GM23338 (cell line): ENCODE measurements at regions not wholly inside any gene's neighbourhood (a gene's known extent, or its start where the extent isn't known, plus 50 kb on each side); places are given as distances from the start of the nearest gene placed in this dataset.

Experiments
- ATAC-seq: fragments of 200-7000 bp; cut with Tn5 transposase; 3 replicates; pipeline ENCODE4 v1.9.1; 2020
- DNase-seq: peaks from one replicate; pipeline ENCODE4 v3.0.0-alpha.2; 2015; ENCODE audit warnings: low spot score
- H2AFZ ChIP-seq: fragments of 200-600 bp; sonication (generic); 2 replicates; pipeline ENCODE4 v1.8.0; 2016; ENCODE audit warnings: antibody characterized with exemption, mild to moderate bottlenecking, moderate library complexity
- H3F3A ChIP-seq: fragments of 200-600 bp; sonication (generic); replicated peaks from 2 replicates; pipeline ENCODE4 v1.8.0; 2017; ENCODE audit warnings: antibody characterized with exemption, mixed run types, low read depth
- H3K27ac ChIP-seq: fragments of 200-600 bp; sonication (generic); 2 replicates; pipeline ENCODE4 v1.6.1; 2016; ENCODE audit warnings: low read depth
- H3K27me3 ChIP-seq: fragments of 200-600 bp; sonication (generic); 2 replicates; pipeline ENCODE4 v1.8.0; 2016; ENCODE audit warnings: mild to moderate bottlenecking, mixed run types, moderate library complexity; ENCODE audit not compliant: insufficient read depth
- H3K36me3 ChIP-seq: fragments of 200-600 bp; sonication (generic); 2 replicates; pipeline ENCODE4 v1.8.0; 2016; ENCODE audit warnings: mild to moderate bottlenecking; ENCODE audit not compliant: insufficient read depth
- H3K4me1 ChIP-seq: fragments of 200-600 bp; sonication (generic); 2 replicates; pipeline ENCODE4 v1.8.0; 2016; ENCODE audit warnings: mild to moderate bottlenecking, moderate library complexity; ENCODE audit not compliant: insufficient read depth
- H3K4me2 ChIP-seq: fragments of 200-600 bp; sonication (generic); 2 replicates; pipeline ENCODE4 v1.7.1; 2017; ENCODE audit warnings: mixed run types
- H3K4me3 ChIP-seq: fragments of 200-600 bp; sonication (generic); 2 replicates; pipeline ENCODE4 v1.6.1; 2016; ENCODE audit warnings: mixed run types
- H3K79me2 ChIP-seq: fragments of 200-600 bp; sonication (generic); replicated peaks from 2 replicates; pipeline ENCODE4 v1.8.0; 2017; ENCODE audit warnings: mild to moderate bottlenecking; ENCODE audit not compliant: insufficient read depth
- H3K9me2 ChIP-seq: fragments of 200-600 bp; sonication (generic); 2 replicates; pipeline ENCODE4 v1.8.0; 2017; ENCODE audit not compliant: insufficient read depth
- H4K20me1 ChIP-seq: fragments of 200-600 bp; sonication (generic); replicated peaks from 2 replicates; pipeline ENCODE4 v1.8.0; 2017; ENCODE audit warnings: mild to moderate bottlenecking; ENCODE audit not compliant: insufficient read depth
- H3K27ac Mint-ChIP-seq: 2 replicates; pipeline ENCODE4 v1.8.0; 2020; ENCODE audit warnings: inconsistent platforms, mild to moderate bottlenecking, moderate library complexity, mixed read lengths
- H3K27me3 Mint-ChIP-seq: 3 replicates; pipeline ENCODE4 v1.8.0; 2022; ENCODE audit warnings: low read depth, mild to moderate bottlenecking, moderate library complexity, mixed read lengths, inconsistent platforms; ENCODE audit not compliant: insufficient read depth, poor library complexity
- H3K36me3 Mint-ChIP-seq: 3 replicates; pipeline ENCODE4 v1.8.0; 2021; ENCODE audit warnings: low read depth, mild to moderate bottlenecking, inconsistent platforms, moderate library complexity, mixed read lengths
- H3K4me1 Mint-ChIP-seq: 3 replicates; pipeline ENCODE4 v1.8.0; 2020; ENCODE audit warnings: mild to moderate bottlenecking, inconsistent platforms, mixed read lengths
- H3K4me3 Mint-ChIP-seq: 3 replicates; pipeline ENCODE4 v1.8.0; 2021; ENCODE audit warnings: moderate library complexity, mild to moderate bottlenecking, inconsistent platforms, mixed read lengths
- H3K9me3 Mint-ChIP-seq: 3 replicates; pipeline ENCODE4 v1.8.0; 2020; ENCODE audit warnings: moderate library complexity, mild to moderate bottlenecking, inconsistent platforms, mixed read lengths
- CREB1 ChIP-seq: fragments of 250-450 bp; sonication (Bioruptor Pico); IDR thresholded peaks from 2 replicates; pipeline ENCODE4 v1.5.0; 2020; ENCODE audit warnings: low read depth, mild to moderate bottlenecking, moderate library complexity
- EZH2phosphoT487 ChIP-seq: fragments of 200-600 bp; sonication (generic); IDR thresholded peaks from one replicate; pipeline ENCODE4 v1.8.1; 2018; ENCODE audit warnings: antibody characterized with exemption; ENCODE audit not compliant: unreplicated experiment
- JUNB ChIP-seq: IDR thresholded peaks from one replicate; pipeline ENCODE4 v1.6.1; 2016; ENCODE audit warnings: antibody characterized with exemption; ENCODE audit not compliant: unreplicated experiment
- NANOG ChIP-seq: IDR thresholded peaks from 2 replicates; pipeline ENCODE4 v1.6.1; 2016; ENCODE audit warnings: antibody characterized with exemption, borderline replicate concordance
- ZNF114 ChIP-seq: fragments of 250-450 bp; sonication (Bioruptor Pico); IDR thresholded peaks from 2 replicates; pipeline ENCODE4 v1.5.0; 2020; ENCODE audit warnings: mild to moderate bottlenecking, moderate library complexity
- ZNF331 ChIP-seq: fragments of 250-450 bp; sonication (Bioruptor Pico); IDR thresholded peaks from 2 replicates; pipeline ENCODE4 v1.5.0; 2020; ENCODE audit warnings: low read depth, mild to moderate bottlenecking, moderate library complexity
- TF ChIP-seq, protein P1 (sequence below): fragments of 250-450 bp; sonication (Bioruptor Pico); IDR thresholded peaks from 2 replicates; pipeline ENCODE4 v1.5.0; 2020; ENCODE audit warnings: mild to moderate bottlenecking, moderate library complexity
- TF ChIP-seq, protein P2 (sequence below): IDR thresholded peaks from 2 replicates; pipeline ENCODE4 v1.6.1; 2016; ENCODE audit warnings: antibody characterized with exemption

DNA sequence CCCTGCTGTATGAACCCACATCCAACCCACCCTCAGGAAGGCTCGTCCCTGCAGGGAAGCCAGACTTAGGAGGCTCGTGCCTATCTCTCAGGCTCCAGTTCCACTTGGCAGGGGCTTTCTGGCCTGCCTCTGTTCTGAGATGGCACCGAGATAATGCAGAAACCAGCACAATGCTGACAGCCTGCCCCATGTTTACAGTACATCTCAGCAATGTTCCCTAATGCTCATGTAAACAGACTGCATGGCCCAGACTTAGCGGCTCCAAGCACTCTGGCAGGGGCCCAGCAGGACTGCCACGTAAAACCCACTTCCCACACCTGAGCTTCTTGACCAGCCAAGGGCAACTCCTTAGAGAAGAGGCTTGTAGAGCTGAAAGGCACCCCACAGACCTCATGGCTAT is 499.5 kb upstream of the BRINP1 start (continued):
- TF ChIP-seq, protein P1, sequence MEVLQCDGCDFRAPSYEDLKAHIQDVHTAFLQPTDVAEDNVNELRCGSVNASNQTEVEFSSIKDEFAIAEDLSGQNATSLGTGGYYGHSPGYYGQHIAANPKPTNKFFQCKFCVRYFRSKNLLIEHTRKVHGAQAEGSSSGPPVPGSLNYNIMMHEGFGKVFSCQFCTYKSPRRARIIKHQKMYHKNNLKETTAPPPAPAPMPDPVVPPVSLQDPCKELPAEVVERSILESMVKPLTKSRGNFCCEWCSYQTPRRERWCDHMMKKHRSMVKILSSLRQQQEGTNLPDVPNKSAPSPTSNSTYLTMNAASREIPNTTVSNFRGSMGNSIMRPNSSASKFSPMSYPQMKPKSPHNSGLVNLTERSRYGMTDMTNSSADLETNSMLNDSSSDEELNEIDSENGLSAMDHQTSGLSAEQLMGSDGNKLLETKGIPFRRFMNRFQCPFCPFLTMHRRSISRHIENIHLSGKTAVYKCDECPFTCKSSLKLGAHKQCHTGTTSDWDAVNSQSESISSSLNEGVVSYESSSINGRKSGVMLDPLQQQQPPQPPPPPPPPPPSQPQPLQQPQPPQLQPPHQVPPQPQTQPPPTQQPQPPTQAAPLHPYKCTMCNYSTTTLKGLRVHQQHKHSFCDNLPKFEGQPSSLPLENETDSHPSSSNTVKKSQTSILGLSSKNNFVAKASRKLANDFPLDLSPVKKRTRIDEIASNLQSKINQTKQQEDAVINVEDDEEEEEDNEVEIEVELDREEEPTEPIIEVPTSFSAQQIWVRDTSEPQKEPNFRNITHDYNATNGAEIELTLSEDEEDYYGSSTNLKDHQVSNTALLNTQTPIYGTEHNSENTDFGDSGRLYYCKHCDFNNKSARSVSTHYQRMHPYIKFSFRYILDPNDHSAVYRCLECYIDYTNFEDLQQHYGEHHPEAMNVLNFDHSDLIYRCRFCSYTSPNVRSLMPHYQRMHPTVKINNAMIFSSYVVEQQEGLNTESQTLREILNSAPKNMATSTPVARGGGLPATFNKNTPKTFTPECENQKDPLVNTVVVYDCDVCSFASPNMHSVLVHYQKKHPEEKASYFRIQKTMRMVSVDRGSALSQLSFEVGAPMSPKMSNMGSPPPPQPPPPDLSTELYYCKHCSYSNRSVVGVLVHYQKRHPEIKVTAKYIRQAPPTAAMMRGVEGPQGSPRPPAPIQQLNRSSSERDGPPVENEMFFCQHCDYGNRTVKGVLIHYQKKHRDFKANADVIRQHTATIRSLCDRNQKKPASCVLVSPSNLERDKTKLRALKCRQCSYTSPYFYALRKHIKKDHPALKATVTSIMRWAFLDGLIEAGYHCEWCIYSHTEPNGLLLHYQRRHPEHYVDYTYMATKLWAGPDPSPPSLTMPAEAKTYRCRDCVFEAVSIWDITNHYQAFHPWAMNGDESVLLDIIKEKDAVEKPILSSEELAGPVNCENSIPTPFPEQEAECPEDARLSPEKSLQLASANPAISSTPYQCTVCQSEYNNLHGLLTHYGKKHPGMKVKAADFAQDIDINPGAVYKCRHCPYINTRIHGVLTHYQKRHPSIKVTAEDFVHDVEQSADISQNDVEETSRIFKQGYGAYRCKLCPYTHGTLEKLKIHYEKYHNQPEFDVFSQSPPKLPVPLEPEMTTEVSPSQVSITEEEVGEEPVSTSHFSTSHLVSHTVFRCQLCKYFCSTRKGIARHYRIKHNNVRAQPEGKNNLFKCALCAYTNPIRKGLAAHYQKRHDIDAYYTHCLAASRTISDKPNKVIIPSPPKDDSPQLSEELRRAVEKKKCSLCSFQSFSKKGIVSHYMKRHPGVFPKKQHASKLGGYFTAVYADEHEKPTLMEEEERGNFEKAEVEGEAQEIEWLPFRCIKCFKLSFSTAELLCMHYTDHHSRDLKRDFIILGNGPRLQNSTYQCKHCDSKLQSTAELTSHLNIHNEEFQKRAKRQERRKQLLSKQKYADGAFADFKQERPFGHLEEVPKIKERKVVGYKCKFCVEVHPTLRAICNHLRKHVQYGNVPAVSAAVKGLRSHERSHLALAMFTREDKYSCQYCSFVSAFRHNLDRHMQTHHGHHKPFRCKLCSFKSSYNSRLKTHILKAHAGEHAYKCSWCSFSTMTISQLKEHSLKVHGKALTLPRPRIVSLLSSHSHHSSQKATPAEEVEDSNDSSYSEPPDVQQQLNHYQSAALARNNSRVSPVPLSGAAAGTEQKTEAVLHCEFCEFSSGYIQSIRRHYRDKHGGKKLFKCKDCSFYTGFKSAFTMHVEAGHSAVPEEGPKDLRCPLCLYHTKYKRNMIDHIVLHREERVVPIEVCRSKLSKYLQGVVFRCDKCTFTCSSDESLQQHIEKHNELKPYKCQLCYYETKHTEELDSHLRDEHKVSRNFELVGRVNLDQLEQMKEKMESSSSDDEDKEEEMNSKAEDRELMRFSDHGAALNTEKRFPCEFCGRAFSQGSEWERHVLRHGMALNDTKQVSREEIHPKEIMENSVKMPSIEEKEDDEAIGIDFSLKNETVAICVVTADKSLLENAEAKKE (CRISPR knock-in tag) = no peak
- TF ChIP-seq ZNF331 (CRISPR knock-in tag) = no peak
- no peak for TF ChIP-seq CREB1 (CRISPR knock-in tag)
- no peak for TF ChIP-seq NANOG
- TF ChIP-seq EZH2phosphoT487 = no peak

DNA sequence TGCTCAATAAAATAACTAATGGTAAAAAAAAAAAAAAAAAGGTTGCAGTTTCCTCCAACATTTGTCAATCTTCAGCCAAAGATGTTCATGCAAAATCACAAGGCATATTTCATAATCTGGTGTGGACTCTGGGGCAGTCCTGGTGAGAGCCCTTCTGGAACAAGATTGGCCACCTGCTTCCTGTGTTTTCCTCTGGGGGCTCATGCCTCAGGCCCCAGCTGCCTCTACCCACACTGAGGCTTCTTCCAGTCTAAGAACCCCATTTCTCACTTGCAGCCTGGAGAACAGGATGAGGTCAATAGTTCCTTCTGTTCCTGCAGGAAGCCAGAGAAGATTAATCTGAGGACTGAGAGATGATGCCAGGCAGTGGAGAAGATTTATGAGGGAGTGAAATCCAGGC is 492.6 kb upstream of the BRINP1 start:
- H3F3A ChIP-seq = no peaks in the 10 kb centered on the region
- H3K4me3 ChIP-seq = no peak overlapping the region
- no peak overlapping the region for H3K27ac Mint-ChIP-seq
- H3K79me2 ChIP-seq = no peaks in the 10 kb centered on the region
- H3K27me3 ChIP-seq = no peaks in the 10 kb centered on the region
- no peaks in the 10 kb centered on the region for H4K20me1 ChIP-seq
- no peaks in the 10 kb centered on the region for H3K4me1 ChIP-seq
- H3K9me3 Mint-ChIP-seq = no peaks in the 10 kb centered on the region; the same call in 2 of the 3 replicates
- H3K4me2 ChIP-seq = no peak overlapping the region
- ATAC-seq = no peak
- no peak overlapping the region for H2AFZ ChIP-seq
- no peaks in the 10 kb centered on the region for H3K36me3 Mint-ChIP-seq
- DNase-seq = no peak
- peaks cover 2% of the 10 kb centered on the region for H3K27me3 Mint-ChIP-seq
- no peaks in the 10 kb centered on the region for H3K36me3 ChIP-seq
- no peak overlapping the region for H3K4me3 Mint-ChIP-seq
- H3K27ac ChIP-seq = no peak overlapping the region
- no peaks in the 10 kb centered on the region for H3K9me2 ChIP-seq
- H3K4me1 Mint-ChIP-seq = peaks cover 11% of the 10 kb centered on the region; the same call in 2 of the 3 replicates
- TF ChIP-seq ZNF114 (CRISPR knock-in tag) (no peak), JUNB (no peak), NANOG (no peak)
- TF ChIP-seq, protein P1 (CRISPR knock-in tag) = no peak
- TF ChIP-seq, protein P2, sequence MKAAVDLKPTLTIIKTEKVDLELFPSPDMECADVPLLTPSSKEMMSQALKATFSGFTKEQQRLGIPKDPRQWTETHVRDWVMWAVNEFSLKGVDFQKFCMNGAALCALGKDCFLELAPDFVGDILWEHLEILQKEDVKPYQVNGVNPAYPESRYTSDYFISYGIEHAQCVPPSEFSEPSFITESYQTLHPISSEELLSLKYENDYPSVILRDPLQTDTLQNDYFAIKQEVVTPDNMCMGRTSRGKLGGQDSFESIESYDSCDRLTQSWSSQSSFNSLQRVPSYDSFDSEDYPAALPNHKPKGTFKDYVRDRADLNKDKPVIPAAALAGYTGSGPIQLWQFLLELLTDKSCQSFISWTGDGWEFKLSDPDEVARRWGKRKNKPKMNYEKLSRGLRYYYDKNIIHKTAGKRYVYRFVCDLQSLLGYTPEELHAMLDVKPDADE = no peak
